A549 (cell line): ENCODE measurements at regions not wholly inside any gene's neighbourhood (a gene's known extent, or its start where the extent isn't known, plus 50 kb on each side); places are given as distances from the start of the nearest gene placed in this dataset.

ENCODE experiments used
- ATAC-seq, 2 experiments: fragments of 200-7000 bp in 1 of 2; fragments of >200 bp in 1 of 2; cut with Nextera tagmentation in 1 of 2; cut with Tn5 transposase in 1 of 2; 3 replicates each; pipeline versions ENCODE4 v1.8.0 to v1.9.1; 2018 to 2020; ENCODE audit warnings: mild to moderate bottlenecking in 1 of 2, moderate library complexity in 1 of 2
- CTCF ChIA-PET: fragments of 300-600 bp; sonication (Branson Sonifier 250); formaldehyde crosslinking; extraction: SDS; loops from one replicate; lab custom pipeline; 2021; ENCODE audit warnings: antibody characterized with exemption, inconsistent platforms; lab: Yijun Ruan, JAX
- POLR2A ChIA-PET: fragments of 350-600 bp; formaldehyde crosslinking; extraction: SDS; loops from one replicate; lab custom pipeline; 2021; ENCODE audit warnings: antibody characterized with exemption, inconsistent platforms; lab: Yijun Ruan, JAX
- DNase-seq, 2 experiments: peaks; one replicate each; pipeline versions ENCODE4 v3.0.0 to v3.0.0-alpha.2; 2011 to 2016; ENCODE audit warnings: low read depth in 1 of 2, low spot score in 1 of 2
- FAIRE-seq: peaks from 2 replicates; lab custom pipeline; 2011; peaks lifted over from hg19 to GRCh38; lab: Jason Lieb, UNC
- H3K27ac ChIP-seq, 2 experiments: fragments of >200 bp; sonication (Bioruptor Twin); formaldehyde crosslinking; 3 replicates each; pipeline ENCODE4 v1.5.1; 2016 to 2017
- H3K4me1 ChIP-seq: fragments of >200 bp; sonication (Bioruptor Twin); formaldehyde crosslinking; 3 replicates; pipeline ENCODE4 v1.6.1; 2016
- H3K4me2 ChIP-seq: fragments of >200 bp; sonication (Bioruptor Twin); formaldehyde crosslinking; 3 replicates; pipeline ENCODE4 v1.6.1; 2016
- H3K4me3 ChIP-seq: fragments of >200 bp; sonication (Bioruptor Twin); formaldehyde crosslinking; 3 replicates; pipeline ENCODE4 v1.5.1; 2016
- H3K9me3 ChIP-seq: fragments of >200 bp; sonication (Bioruptor Twin); formaldehyde crosslinking; 3 replicates; pipeline ENCODE4 v1.6.1; 2016
- ATOH8 ChIP-seq: fragments of 250-450 bp; sonication (Bioruptor Pico); IDR thresholded peaks from 2 replicates; pipeline ENCODE4 v1.5.0; 2020; ENCODE audit warnings: low read depth, mild to moderate bottlenecking, moderate library complexity
- BHLHE40 ChIP-seq: IDR thresholded peaks from 2 replicates; pipeline ENCODE4 v1.6.1; 2012; ENCODE audit warnings: low read depth, low read length, inconsistent platforms
- CBX8 ChIP-seq: fragments of 200-600 bp; sonication (generic); IDR thresholded peaks from 2 replicates; pipeline ENCODE4 v1.6.1; 2016
- CHD2 ChIP-seq: fragments of 150-350 bp; IDR thresholded peaks from 2 replicates; pipeline ENCODE4 v1.6.1; 2014; ENCODE audit warnings: low read length; ENCODE audit not compliant: partially characterized antibody
- EHF ChIP-seq: fragments of 250-450 bp; sonication (Bioruptor Pico); IDR thresholded peaks from 2 replicates; pipeline ENCODE4 v1.5.0; 2020; ENCODE audit warnings: mild to moderate bottlenecking
- GATA3 ChIP-seq: IDR thresholded peaks from 2 replicates; pipeline ENCODE4 v1.6.1; 2012; ENCODE audit warnings: borderline replicate concordance
- HDAC2 ChIP-seq: fragments of 200-600 bp; sonication (generic); IDR thresholded peaks from 2 replicates; pipeline ENCODE4 v1.6.1; 2016
- HEYL ChIP-seq: fragments of 250-450 bp; sonication (Bioruptor Pico); IDR thresholded peaks from 2 replicates; pipeline ENCODE4 v1.8.0; 2021; ENCODE audit warnings: mild to moderate bottlenecking, moderate library complexity
- HOXA7 ChIP-seq: fragments of 250-450 bp; sonication (Bioruptor Pico); IDR thresholded peaks from 2 replicates; pipeline ENCODE4 v1.5.0; 2020; ENCODE audit warnings: mild to moderate bottlenecking, moderate library complexity
- HOXB5 ChIP-seq: fragments of 250-450 bp; sonication (Bioruptor Pico); IDR thresholded peaks from 2 replicates; pipeline ENCODE4 v1.5.0; 2020; ENCODE audit warnings: mild to moderate bottlenecking, moderate library complexity
- JUN ChIP-seq, 2 experiments: fragments of >200 bp; sonication (Bioruptor Twin); formaldehyde crosslinking; IDR thresholded peaks; 2 replicates in 1 of 2; 3 replicates in 1 of 2; pipeline ENCODE4 v1.6.1; 2016 to 2017
- JUNB ChIP-seq: fragments of >200 bp; sonication (Bioruptor Twin); formaldehyde crosslinking; IDR thresholded peaks from 2 replicates; pipeline ENCODE4 v1.6.1; 2016
- MAZ ChIP-seq: fragments of 150-350 bp; IDR thresholded peaks from 2 replicates; pipeline ENCODE4 v1.6.1; 2014; ENCODE audit warnings: antibody characterized with exemption, low read depth, low read length, borderline replicate concordance
- NR3C1 ChIP-seq: fragments of >200 bp; sonication (Bioruptor Twin); formaldehyde crosslinking; IDR thresholded peaks from 3 replicates; pipeline ENCODE4 v1.6.1; 2017
- PBX3 ChIP-seq: IDR thresholded peaks from 2 replicates; pipeline ENCODE4 v1.6.1; 2012
- POLR2AphosphoS2 ChIP-seq: conservative IDR thresholded peaks from 2 replicates; pipeline ENCODE4 v1.6.1; 2012; ENCODE audit warnings: low read length, improper control_type of control experiment, inconsistent platforms
- SREBF2 ChIP-seq: fragments of 450-650 bp; IDR thresholded peaks from 2 replicates; pipeline ENCODE4 v1.6.1; 2014; ENCODE audit warnings: mild to moderate bottlenecking, moderate library complexity
- TFCP2L1 ChIP-seq: fragments of 250-450 bp; sonication (Bioruptor Pico); IDR thresholded peaks from 2 replicates; pipeline ENCODE4 v1.5.0; 2021; ENCODE audit warnings: mild to moderate bottlenecking
- TP53 ChIP-seq: fragments of 250-450 bp; sonication (Bioruptor Pico); IDR thresholded peaks from 2 replicates; pipeline ENCODE4 v1.5.0; 2021; ENCODE audit warnings: mild to moderate bottlenecking, moderate library complexity
- ZSCAN20 ChIP-seq: fragments of 250-450 bp; sonication (Bioruptor Pico); IDR thresholded peaks from 2 replicates; pipeline ENCODE4 v1.8.0; 2022; ENCODE audit warnings: mild to moderate bottlenecking, moderate library complexity
- WGBS: methylation state at CpG from one replicate; pipeline ENCODE4 v1.1.6; 2017; ENCODE audit errors: missing lambda C conversion rate; 5-methylcytosine and 5-hydroxymethylcytosine counted together
- TF ChIP-seq, protein P1 (sequence below): fragments of 250-450 bp; sonication (Bioruptor Pico); IDR thresholded peaks from 2 replicates; pipeline ENCODE4 v1.5.0; 2021; ENCODE audit warnings: mild to moderate bottlenecking, moderate library complexity, borderline replicate concordance
- TF ChIP-seq, protein P2 (sequence below): IDR thresholded peaks from 2 replicates; pipeline ENCODE4 v1.6.1; 2012
- TF ChIP-seq, protein P3 (sequence below): fragments of 150-350 bp; IDR thresholded peaks from 2 replicates; pipeline ENCODE4 v1.6.1; 2014; ENCODE audit warnings: low read depth, mild to moderate bottlenecking, low read length
- TF ChIP-seq, protein P4 (sequence below): IDR thresholded peaks from 2 replicates; pipeline ENCODE4 v1.6.1; 2012; ENCODE audit warnings: low read depth, borderline replicate concordance
- TF ChIP-seq, protein P5 (sequence below): fragments of >200 bp; sonication (Bioruptor Twin); formaldehyde crosslinking; IDR thresholded peaks from 3 replicates; pipeline ENCODE4 v1.6.1; 2016

DNA sequence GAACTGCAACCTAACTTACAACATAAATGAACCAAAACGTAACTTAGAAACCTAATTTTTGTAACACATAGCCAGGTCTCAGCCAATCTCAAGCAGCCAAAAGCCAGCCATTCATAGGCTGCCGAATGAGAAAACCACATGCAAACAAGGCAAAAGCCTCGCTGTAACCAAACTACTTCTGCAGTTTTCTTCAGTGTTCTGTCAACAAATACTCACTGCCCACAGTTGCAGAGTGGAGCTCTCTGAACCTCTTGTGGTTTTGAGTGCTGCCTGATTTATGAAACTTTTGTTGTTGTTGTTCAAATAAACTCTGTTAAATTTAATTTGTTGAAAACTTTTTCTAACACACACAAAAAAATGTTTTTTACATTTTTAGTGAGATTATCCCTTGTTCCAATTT lies 251.2 kb downstream of the PAPSS1 start (continued):
- TF ChIP-seq HOXA7 (CRISPR knock-in tag) (no peak), CHD2 (no peak)
- TF ChIP-seq, all 56 proteins: peak for 0

- ATAC-seq (no peak), DNase-seq (no peak), FAIRE-seq (no peak)
- Histone ChIP-seq H3K27ac (no peak overlapping the region), H3K4me2 (no peak overlapping the region), H3K4me1 (no peaks in the 10 kb centered on the region), H3K9me3 (no peaks in the 10 kb centered on the region), H3K4me3 (no peak overlapping the region)
- WGBS: 66% methylated on average over 1 of the region's 1 CpG
- CTCF ChIA-PET: no interaction called here
- no peak for TF ChIP-seq PBX3
- no peak for TF ChIP-seq SREBF2
- TF ChIP-seq HDAC2: no peak
- TF ChIP-seq POLR2AphosphoS2: no peak
- no peak for TF ChIP-seq MAZ
- TF ChIP-seq NR3C1: no peak
- TF ChIP-seq, protein P1, sequence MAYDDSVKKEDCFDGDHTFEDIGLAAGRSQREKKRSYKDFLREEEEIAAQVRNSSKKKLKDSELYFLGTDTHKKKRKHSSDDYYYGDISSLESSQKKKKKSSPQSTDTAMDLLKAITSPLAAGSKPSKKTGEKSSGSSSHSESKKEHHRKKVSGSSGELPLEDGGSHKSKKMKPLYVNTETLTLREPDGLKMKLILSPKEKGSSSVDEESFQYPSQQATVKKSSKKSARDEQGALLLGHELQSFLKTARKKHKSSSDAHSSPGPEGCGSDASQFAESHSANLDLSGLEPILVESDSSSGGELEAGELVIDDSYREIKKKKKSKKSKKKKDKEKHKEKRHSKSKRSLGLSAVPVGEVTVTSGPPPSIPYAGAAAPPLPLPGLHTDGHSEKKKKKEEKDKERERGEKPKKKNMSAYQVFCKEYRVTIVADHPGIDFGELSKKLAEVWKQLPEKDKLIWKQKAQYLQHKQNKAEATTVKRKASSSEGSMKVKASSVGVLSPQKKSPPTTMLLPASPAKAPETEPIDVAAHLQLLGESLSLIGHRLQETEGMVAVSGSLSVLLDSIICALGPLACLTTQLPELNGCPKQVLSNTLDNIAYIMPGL: no peak
- TF ChIP-seq, protein P2, sequence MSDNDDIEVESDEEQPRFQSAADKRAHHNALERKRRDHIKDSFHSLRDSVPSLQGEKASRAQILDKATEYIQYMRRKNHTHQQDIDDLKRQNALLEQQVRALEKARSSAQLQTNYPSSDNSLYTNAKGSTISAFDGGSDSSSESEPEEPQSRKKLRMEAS: no peak
- no peak for TF ChIP-seq CHD2
- POLR2A ChIA-PET: no interaction called here
Observed at GRCh38 chr4:107468156-107468555, 251.9 kb downstream of the PAPSS1 start.

DNA sequence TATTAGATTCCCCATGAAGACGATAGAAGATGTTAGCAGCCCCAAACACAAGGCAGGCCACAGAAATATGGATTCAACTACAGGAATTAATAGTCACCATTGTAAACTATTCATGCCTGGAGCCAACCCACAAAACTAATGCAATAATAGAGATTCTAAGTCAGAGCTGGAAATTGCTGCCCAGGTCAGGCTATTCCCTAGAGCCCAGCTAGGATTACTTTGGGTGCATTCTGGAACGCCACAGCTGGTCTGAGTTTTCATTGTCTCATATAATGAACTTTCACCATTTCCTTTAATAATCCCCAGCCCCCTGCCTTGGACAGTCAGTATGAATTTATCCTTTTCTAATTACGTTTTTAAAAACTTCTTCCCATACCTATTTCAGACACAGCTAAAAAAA lies 252.6 kb downstream of the PAPSS1 start:
- no peak for ATAC-seq
- H3K4me3 ChIP-seq: no peak overlapping the region
- no peak overlapping the region for H3K4me2 ChIP-seq
- H3K4me1 ChIP-seq: no peaks in the 10 kb centered on the region
- CTCF ChIA-PET: no interaction called here
- FAIRE-seq: no peak
- H3K9me3 ChIP-seq: no peaks in the 10 kb centered on the region
- no peak overlapping the region for H3K27ac ChIP-seq
- DNase-seq: no peak
- TF ChIP-seq ZSCAN20 (CRISPR knock-in tag) (no peak), BHLHE40 (no peak), JUNB (no peak), HOXB5 (CRISPR knock-in tag) (no peak), JUN (IDR thresholded peaks at IDR 0.05) (no peak), TP53 (CRISPR knock-in tag) (no peak), GATA3 (no peak), CBX8 (no peak), HEYL (CRISPR knock-in tag) (no peak), NR3C1 (no peak), ATOH8 (CRISPR knock-in tag) (no peak), TFCP2L1 (CRISPR knock-in tag) (no peak), EHF (CRISPR knock-in tag) (no peak)
- TF ChIP-seq, protein P2: no peak
- TF ChIP-seq, protein P3, sequence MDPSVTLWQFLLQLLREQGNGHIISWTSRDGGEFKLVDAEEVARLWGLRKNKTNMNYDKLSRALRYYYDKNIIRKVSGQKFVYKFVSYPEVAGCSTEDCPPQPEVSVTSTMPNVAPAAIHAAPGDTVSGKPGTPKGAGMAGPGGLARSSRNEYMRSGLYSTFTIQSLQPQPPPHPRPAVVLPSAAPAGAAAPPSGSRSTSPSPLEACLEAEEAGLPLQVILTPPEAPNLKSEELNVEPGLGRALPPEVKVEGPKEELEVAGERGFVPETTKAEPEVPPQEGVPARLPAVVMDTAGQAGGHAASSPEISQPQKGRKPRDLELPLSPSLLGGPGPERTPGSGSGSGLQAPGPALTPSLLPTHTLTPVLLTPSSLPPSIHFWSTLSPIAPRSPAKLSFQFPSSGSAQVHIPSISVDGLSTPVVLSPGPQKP: no peak
- TF ChIP-seq, protein P4, sequence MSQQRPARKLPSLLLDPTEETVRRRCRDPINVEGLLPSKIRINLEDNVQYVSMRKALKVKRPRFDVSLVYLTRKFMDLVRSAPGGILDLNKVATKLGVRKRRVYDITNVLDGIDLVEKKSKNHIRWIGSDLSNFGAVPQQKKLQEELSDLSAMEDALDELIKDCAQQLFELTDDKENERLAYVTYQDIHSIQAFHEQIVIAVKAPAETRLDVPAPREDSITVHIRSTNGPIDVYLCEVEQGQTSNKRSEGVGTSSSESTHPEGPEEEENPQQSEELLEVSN: no peak
- TF ChIP-seq, protein P5, sequence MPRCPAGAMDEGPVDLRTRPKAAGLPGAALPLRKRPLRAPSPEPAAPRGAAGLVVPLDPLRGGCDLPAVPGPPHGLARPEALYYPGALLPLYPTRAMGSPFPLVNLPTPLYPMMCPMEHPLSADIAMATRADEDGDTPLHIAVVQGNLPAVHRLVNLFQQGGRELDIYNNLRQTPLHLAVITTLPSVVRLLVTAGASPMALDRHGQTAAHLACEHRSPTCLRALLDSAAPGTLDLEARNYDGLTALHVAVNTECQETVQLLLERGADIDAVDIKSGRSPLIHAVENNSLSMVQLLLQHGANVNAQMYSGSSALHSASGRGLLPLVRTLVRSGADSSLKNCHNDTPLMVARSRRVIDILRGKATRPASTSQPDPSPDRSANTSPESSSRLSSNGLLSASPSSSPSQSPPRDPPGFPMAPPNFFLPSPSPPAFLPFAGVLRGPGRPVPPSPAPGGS: no peak
- TF ChIP-seq, all 56 proteins: peak for 0
- POLR2A ChIA-PET: no interaction called here
- WGBS: 0% methylated on average over 3 of the region's 3 CpGs
